Breast epithelium (tissue), 3 donors: ENCODE measurements at regions not wholly inside any gene's neighbourhood (a gene's known extent, or its start where the extent isn't known, plus 50 kb on each side); places are given as distances from the start of the nearest gene placed in this dataset.

Experiments used
- POLR2A ChIP-seq: fragments of 450-650 bp; IDR thresholded peaks from one replicate; pipeline ENCODE4 v1.6.1; 2016; ENCODE audit warnings: antibody characterized with exemption, mild to moderate bottlenecking, moderate library complexity
- TF ChIP-seq, protein P1 (sequence below), 3 donors: fragments of 450-650 bp; IDR thresholded peaks; one replicate each; pipeline ENCODE4 v1.5.1; 2016 to 2017; ENCODE audit warnings: antibody characterized with exemption in 3 of 3, mild to moderate bottlenecking in 3 of 3, moderate library complexity in 3 of 3

DNA sequence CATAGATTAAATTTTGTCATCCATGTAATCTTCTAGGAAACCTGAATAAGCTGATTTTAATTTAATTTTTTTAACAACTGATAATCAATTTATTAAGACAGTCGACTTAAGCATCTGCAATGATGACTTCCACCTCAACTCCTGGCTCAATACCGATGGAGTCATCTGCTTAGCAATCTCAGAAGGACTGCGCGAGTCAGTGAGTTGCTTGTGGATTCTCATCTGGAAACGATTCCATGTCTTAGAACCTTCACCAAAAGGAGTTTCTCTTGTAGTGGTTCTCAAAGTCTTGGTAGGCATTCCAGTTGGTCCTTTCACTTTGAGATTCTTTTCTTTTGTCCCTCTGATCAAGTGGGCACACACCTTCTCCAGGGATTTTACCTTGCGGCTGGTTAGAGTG, 85.5 kb downstream of the XRCC2 start:
- TF ChIP-seq, protein P1, sequence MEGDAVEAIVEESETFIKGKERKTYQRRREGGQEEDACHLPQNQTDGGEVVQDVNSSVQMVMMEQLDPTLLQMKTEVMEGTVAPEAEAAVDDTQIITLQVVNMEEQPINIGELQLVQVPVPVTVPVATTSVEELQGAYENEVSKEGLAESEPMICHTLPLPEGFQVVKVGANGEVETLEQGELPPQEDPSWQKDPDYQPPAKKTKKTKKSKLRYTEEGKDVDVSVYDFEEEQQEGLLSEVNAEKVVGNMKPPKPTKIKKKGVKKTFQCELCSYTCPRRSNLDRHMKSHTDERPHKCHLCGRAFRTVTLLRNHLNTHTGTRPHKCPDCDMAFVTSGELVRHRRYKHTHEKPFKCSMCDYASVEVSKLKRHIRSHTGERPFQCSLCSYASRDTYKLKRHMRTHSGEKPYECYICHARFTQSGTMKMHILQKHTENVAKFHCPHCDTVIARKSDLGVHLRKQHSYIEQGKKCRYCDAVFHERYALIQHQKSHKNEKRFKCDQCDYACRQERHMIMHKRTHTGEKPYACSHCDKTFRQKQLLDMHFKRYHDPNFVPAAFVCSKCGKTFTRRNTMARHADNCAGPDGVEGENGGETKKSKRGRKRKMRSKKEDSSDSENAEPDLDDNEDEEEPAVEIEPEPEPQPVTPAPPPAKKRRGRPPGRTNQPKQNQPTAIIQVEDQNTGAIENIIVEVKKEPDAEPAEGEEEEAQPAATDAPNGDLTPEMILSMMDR (IDR thresholded peaks at IDR 0.05) = no peak
- TF ChIP-seq POLR2A = no peak
